ENCODE measurements at regions not wholly inside any gene's neighbourhood (a gene's known extent, or its start where the extent isn't known, plus 50 kb on each side); places are given as distances from the start of the nearest gene placed in this dataset.

GRCh38 chr4:124486423-124486822 is 226.1 kb downstream of the ANKRD50 start:
- TF ChIP-seq POLR2A (IDR thresholded peaks at IDR 0.05) (no peak), CTCF (IDR thresholded peaks at IDR 0.05) (no peak)

All from suprapubic skin (tissue), 3 donors.